ENCODE measurements at regions not wholly inside any gene's neighbourhood (a gene's known extent, or its start where the extent isn't known, plus 50 kb on each side); places are given as distances from the start of the nearest gene placed in this dataset.

DNA sequence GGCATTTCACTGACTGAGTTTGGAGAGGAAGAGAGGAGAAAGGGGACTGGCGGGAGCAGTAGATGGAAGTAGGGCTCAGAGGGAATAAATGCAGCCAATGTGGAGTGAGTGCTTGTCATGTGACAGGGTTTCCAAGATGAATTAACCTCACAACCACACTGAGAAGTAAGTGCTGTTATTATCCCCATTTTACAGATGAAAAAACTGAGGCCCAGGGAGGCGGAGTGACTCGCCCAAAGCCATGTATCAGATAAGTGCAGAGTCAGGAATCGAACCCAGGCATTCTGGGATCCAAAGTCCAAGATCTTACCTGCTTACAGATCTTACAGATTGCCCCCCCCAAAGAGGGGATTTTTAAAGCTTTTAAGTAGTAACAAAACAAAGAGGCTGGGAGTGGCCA, 207.2 kb downstream of the SHQ1 start:
- WGBS: 96% methylated on average over 2 of the region's 4 CpGs
- intact Hi-C loops (cut with DNase I): no loop called here
- DNase-seq (ENCODE audit: extremely low spot score): no peak

DNA sequence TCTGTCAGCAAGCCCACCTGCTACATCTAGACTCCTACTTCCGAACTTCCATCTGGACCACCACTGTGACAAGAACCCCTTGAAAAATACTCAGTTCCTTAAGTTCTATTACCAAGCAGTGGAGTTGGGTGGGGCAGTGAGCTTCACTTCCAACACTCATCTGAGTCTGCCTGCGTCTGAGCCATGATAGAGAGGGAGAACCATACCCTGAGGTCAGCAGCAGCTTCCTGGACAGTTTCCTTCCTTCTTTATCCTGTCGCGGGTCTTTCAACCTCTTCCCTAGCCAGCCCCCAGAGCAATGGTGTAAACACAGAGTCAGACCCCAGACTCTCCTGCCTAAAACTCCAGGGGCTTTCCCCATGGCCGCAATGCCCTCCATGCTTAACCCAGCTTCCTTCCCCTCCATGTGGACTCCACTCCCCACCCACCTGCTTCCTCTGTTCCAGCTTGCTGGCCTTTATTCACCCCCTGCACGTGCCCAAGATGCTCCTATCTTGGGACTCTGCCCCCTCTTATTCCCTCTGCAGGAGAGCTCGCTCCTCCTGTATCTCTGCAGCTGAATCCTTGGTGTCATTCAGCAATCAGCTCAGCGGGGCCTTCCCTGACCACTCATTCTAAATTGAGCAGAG, 211.2 kb downstream of the SHQ1 start:
- Histone ChIP-seq H3K27ac (replicated peaks in 1 of 4) (no peak overlapping the region), H3K4me1 (no peaks in the 10 kb centered on the region), H3K4me3 (no peak overlapping the region), H3K27me3 (no peaks in the 10 kb centered on the region), H3K36me3 (no peaks in the 10 kb centered on the region), H3K9me3 (no peaks in the 10 kb centered on the region)
- WGBS: 62% methylated on average over 8 of the region's 8 CpGs
- TF ChIP-seq POLR2A (IDR thresholded peaks at IDR 0.05; ENCODE audit: low read depth) (no peak), EP300 (IDR thresholded peaks at IDR 0.05) (no peak), POLR2AphosphoS5 (IDR thresholded peaks at IDR 0.05) (no peak)
- TF ChIP-seq, protein P1, sequence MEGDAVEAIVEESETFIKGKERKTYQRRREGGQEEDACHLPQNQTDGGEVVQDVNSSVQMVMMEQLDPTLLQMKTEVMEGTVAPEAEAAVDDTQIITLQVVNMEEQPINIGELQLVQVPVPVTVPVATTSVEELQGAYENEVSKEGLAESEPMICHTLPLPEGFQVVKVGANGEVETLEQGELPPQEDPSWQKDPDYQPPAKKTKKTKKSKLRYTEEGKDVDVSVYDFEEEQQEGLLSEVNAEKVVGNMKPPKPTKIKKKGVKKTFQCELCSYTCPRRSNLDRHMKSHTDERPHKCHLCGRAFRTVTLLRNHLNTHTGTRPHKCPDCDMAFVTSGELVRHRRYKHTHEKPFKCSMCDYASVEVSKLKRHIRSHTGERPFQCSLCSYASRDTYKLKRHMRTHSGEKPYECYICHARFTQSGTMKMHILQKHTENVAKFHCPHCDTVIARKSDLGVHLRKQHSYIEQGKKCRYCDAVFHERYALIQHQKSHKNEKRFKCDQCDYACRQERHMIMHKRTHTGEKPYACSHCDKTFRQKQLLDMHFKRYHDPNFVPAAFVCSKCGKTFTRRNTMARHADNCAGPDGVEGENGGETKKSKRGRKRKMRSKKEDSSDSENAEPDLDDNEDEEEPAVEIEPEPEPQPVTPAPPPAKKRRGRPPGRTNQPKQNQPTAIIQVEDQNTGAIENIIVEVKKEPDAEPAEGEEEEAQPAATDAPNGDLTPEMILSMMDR (IDR thresholded peaks at IDR 0.05): no peak
- intact Hi-C loops (cut with DNase I): no loop called here
- no peak for DNase-seq (ENCODE audit: extremely low spot score)

More for the DNA sequence above, 207.2 kb downstream of the SHQ1 start:
- no peaks in the 10 kb centered on the region for H3K27me3 ChIP-seq
- TF ChIP-seq, protein P1 (IDR thresholded peaks at IDR 0.05): no peak
- no peak for TF ChIP-seq EP300 (IDR thresholded peaks at IDR 0.05)
- no peak for TF ChIP-seq POLR2A (IDR thresholded peaks at IDR 0.05; ENCODE audit: low read depth)
- no peak for TF ChIP-seq POLR2AphosphoS5 (IDR thresholded peaks at IDR 0.05)
- no peaks in the 10 kb centered on the region for H3K9me3 ChIP-seq
- no peaks in the 10 kb centered on the region for H3K4me1 ChIP-seq
- H3K36me3 ChIP-seq: no peaks in the 10 kb centered on the region
- H3K4me3 ChIP-seq: no peak overlapping the region
- no peak overlapping the region for H3K27ac ChIP-seq (replicated peaks in 1 of 4)

DNA sequence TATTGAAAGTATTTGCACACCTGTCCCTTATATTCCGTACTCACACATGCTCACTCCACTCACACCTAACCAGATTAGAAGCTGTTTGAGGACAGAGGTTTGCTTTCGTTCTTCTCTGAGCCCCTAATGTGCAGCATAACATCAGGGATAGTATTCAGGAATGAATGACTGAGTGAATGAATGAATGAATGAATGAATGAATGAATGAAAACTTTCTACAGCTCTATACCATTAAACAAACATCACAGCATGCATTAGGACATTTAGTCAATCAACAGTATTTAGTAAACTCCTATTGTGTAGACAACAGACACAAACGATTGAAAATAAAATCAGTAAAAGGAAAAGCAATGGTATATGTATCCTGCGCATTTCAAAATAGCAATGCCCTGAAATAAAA, 212.7 kb downstream of the SHQ1 start:
- DNase-seq (ENCODE audit: extremely low spot score): no peak
- intact Hi-C loops (cut with DNase I): no loop called here
- WGBS: 93% methylated on average over 4 of the region's 4 CpGs

DNA sequence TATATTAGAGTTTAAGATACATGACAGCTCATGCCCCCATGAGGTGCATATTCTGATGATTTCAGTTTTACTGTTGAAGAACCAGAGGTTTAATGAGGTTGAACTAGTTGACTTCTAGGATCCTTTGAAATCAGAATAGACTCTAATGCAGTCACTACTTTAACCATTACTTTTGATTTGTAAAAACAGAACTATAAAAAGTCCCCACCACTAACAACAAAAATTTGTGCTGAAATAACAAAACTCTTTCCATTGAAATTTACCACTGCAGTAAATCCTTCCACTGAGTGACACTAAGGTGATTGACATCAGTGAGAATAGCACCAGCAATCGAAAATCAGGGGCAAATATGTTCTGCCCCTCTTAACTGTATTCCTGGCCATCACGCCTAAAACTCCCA, 214.1 kb downstream of the SHQ1 start:
- Histone ChIP-seq H3K4me3 (no peak overlapping the region), H3K9me3 (no peaks in the 10 kb centered on the region), H3K27ac (replicated peaks in 1 of 4) (no peak overlapping the region), H3K27me3 (no peaks in the 10 kb centered on the region), H3K36me3 (no peaks in the 10 kb centered on the region), H3K4me1 (no peaks in the 10 kb centered on the region)
- DNase-seq (ENCODE audit: extremely low spot score): no peak
- WGBS: 97% methylated on average over 2 of the region's 2 CpGs
- intact Hi-C loops (cut with DNase I): no loop called here
- TF ChIP-seq EP300 (IDR thresholded peaks at IDR 0.05) (no peak), POLR2A (IDR thresholded peaks at IDR 0.05; ENCODE audit: low read depth) (no peak), POLR2AphosphoS5 (IDR thresholded peaks at IDR 0.05) (no peak)
- TF ChIP-seq, protein P1 (IDR thresholded peaks at IDR 0.05): no peak

More for the DNA sequence above, 212.7 kb downstream of the SHQ1 start:
- Histone ChIP-seq H3K27ac (replicated peaks in 1 of 4) (no peak overlapping the region), H3K4me3 (no peak overlapping the region), H3K27me3 (no peaks in the 10 kb centered on the region), H3K36me3 (no peaks in the 10 kb centered on the region), H3K9me3 (no peaks in the 10 kb centered on the region), H3K4me1 (no peaks in the 10 kb centered on the region)
- TF ChIP-seq POLR2A (IDR thresholded peaks at IDR 0.05; ENCODE audit: low read depth) (no peak), EP300 (IDR thresholded peaks at IDR 0.05) (no peak), POLR2AphosphoS5 (IDR thresholded peaks at IDR 0.05) (no peak)
- TF ChIP-seq, protein P1 (IDR thresholded peaks at IDR 0.05): no peak

DNA sequence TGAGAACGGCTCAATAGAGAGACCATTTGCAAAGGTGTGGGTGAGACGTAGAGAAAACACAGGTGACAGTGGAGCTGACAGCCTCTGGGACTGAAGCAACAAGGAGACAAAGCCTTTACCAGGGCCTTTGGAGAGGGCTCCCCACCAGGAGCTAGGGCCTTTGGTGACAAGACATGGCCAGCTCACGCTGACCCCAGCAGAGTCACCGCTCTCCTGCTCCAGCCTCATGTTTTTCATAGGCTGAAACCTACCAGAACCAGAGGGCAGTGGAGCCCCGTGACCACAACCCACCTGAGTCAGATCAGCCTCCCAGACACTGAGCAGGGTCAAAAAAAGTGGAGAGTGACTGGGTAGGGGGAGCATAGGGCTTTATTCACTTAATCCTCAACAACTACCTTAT, 214.7 kb downstream of the SHQ1 start:
- 95% methylated on average over 5 of the region's 5 CpGs for whole genome bisulfite sequencing
- Histone ChIP-seq H3K27ac (replicated peaks in 1 of 4) (no peak overlapping the region), H3K4me3 (no peak overlapping the region), H3K27me3 (no peaks in the 10 kb centered on the region), H3K36me3 (no peaks in the 10 kb centered on the region), H3K4me1 (no peaks in the 10 kb centered on the region), H3K9me3 (no peaks in the 10 kb centered on the region)
- no peak for DNase-seq (ENCODE audit: extremely low spot score)
- intact Hi-C loops (cut with DNase I): no loop called here
- TF ChIP-seq, protein P1 (IDR thresholded peaks at IDR 0.05): no peak
- no peak for TF ChIP-seq POLR2AphosphoS5 (IDR thresholded peaks at IDR 0.05)
- no peak for TF ChIP-seq POLR2A (IDR thresholded peaks at IDR 0.05; ENCODE audit: low read depth)
- no peak for TF ChIP-seq EP300 (IDR thresholded peaks at IDR 0.05)

Data from esophagus muscularis mucosa (tissue), 4 donors.